ENCODE measurements at regions not wholly inside any gene's neighbourhood (a gene's known extent, or its start where the extent isn't known, plus 50 kb on each side); places are given as distances from the start of the nearest gene placed in this dataset.

DNA sequence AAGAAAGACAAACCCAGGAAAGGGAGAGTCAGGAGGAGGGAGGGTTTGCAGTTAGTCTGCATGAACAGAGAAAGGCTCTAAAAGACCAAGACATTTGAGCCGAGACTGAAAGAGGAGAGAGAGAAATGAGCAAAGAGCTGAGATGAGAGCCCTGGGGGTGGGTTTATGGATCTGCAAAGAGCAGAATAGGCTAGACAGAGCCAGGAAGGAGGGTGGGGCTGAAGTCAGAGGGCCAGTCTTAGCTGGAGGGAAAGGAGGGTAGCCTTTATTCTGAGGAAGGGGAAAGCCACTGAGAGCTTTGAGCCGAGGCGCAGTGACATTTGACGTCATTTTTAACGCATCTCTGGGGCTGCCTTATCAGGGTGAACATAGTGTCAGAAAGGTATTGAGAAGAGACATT, 85.7 kb upstream of the CDH13 start:
- no peak for DNase-seq (ENCODE audit: low spot score)
- in situ Hi-C loops (cut with MboI; ENCODE audit: low pct_unique_long_range_greater_than_20kb, low sequenced_read_pairs, unreplicated experiment) = no loop called here
- TF ChIP-seq CTCF (IDR thresholded peaks at IDR 0.05; ENCODE audit: extremely low read depth, insufficient read depth, missing control alignments) = no peak

DNA sequence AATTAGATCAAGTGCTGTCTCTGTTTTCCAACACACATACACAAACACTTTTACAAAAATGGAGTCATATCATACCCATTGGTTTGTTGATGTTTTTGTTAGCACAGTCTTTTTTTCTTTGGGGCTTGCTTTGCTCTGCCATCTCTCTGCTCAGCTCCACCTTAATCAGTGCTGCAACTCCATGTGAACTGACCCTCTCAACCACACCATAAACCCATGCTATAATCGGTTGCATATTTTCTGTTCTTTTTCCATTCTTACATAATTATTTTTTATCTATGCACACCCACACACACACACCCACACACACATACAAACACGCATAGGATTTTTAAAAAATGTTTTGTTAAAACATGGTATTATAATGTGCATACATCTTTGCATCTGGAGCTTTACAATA, 91.0 kb upstream of the CDH13 start:
- no peak for TF ChIP-seq CTCF (IDR thresholded peaks at IDR 0.05; ENCODE audit: extremely low read depth, insufficient read depth, missing control alignments)
- no peak for DNase-seq (ENCODE audit: low spot score)
- in situ Hi-C loops (cut with MboI; ENCODE audit: low pct_unique_long_range_greater_than_20kb, low sequenced_read_pairs, unreplicated experiment) = no loop called here

DNA sequence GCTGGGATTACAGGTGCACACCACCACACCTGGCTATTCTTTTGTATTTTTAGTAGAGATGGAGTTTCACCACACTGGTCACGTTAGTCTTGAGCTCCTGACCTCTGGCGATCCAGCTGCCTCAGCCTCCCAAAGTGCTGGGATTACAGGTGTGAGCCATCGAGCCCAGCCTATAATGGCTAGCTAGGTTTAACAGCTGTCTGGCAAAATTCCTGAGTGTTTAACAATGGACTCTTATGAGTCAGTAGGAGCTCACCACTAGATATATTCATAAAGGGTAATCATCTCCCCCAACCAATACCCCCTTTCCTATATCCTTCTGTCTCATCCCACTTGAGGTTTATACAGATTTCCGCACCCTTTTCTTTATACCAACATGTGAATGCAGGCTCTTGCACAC, 91.5 kb upstream of the CDH13 start:
- TF ChIP-seq CTCF (IDR thresholded peaks at IDR 0.05; ENCODE audit: extremely low read depth, insufficient read depth, missing control alignments) = no peak
- in situ Hi-C loops (cut with MboI; ENCODE audit: low pct_unique_long_range_greater_than_20kb, low sequenced_read_pairs, unreplicated experiment) = no loop called here
- DNase-seq (ENCODE audit: low spot score) = no peak

- no peak for DNase-seq (ENCODE audit: low spot score)
- in situ Hi-C loops (cut with MboI; ENCODE audit: low pct_unique_long_range_greater_than_20kb, low sequenced_read_pairs, unreplicated experiment) = no loop called here
- no peak for TF ChIP-seq CTCF (IDR thresholded peaks at IDR 0.05; ENCODE audit: extremely low read depth, insufficient read depth, missing control alignments)
Observed at GRCh38 chr16:82533189-82533588, 93.6 kb upstream of the CDH13 start.

DNA sequence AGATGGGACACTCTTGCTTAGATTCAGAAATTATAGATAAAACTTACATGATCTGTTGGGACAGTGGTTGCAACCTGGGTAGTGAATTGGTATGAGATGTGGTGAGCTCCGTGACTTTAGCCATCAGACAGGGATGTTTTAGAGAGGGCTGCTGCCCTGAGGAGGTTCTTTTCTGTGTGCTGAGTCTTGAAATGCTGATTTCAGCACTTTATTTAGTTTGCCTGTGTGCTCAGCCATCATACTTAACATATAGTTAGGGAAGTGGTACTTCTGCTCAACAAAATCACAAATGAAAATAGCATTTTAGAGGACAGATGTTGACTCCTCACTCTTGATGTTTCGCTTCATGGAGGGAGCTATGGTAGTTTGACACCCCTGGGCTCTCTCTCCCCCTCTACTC, 95.9 kb upstream of the CDH13 start:
- TF ChIP-seq CTCF (IDR thresholded peaks at IDR 0.05; ENCODE audit: extremely low read depth, insufficient read depth, missing control alignments) = no peak
- in situ Hi-C loops (cut with MboI; ENCODE audit: low pct_unique_long_range_greater_than_20kb, low sequenced_read_pairs, unreplicated experiment) = no loop called here
- no peak for DNase-seq (ENCODE audit: low spot score)

GRCh38 chr16:82527101-82527500, 99.7 kb upstream of the CDH13 start:
- in situ Hi-C loops (cut with MboI; ENCODE audit: low pct_unique_long_range_greater_than_20kb, low sequenced_read_pairs, unreplicated experiment) = no loop called here
- DNase-seq (ENCODE audit: low spot score) = no peak
- TF ChIP-seq CTCF (IDR thresholded peaks at IDR 0.05; ENCODE audit: extremely low read depth, insufficient read depth, missing control alignments) = no peak

DNA sequence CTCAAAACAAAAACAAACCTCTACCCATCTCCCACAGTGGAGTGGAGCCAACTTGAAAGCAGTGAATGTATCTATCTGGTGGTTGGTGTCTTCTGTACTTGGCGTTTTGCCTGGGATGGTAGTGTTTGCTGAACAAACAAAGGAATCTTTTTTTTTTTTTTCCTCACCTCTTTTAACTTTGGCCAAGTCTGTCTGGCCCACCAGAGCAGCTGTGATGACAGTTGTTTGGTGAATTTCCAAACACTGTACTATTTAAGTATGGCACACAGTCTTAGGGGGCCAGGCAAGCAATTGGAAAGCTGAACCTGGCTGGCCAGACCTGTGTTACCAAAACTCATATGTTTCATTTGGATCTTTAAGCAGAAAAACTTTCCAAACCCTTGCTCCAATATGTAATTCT, 101.8 kb upstream of the CDH13 start:
- TF ChIP-seq CTCF (IDR thresholded peaks at IDR 0.05; ENCODE audit: extremely low read depth, insufficient read depth, missing control alignments) = no peak
- no peak for DNase-seq (ENCODE audit: low spot score)
- in situ Hi-C loops (cut with MboI; ENCODE audit: low pct_unique_long_range_greater_than_20kb, low sequenced_read_pairs, unreplicated experiment) = no loop called here
